ENCODE measurements at regions not wholly inside any gene's neighbourhood (a gene's known extent, or its start where the extent isn't known, plus 50 kb on each side); places are given as distances from the start of the nearest gene placed in this dataset.

DNA sequence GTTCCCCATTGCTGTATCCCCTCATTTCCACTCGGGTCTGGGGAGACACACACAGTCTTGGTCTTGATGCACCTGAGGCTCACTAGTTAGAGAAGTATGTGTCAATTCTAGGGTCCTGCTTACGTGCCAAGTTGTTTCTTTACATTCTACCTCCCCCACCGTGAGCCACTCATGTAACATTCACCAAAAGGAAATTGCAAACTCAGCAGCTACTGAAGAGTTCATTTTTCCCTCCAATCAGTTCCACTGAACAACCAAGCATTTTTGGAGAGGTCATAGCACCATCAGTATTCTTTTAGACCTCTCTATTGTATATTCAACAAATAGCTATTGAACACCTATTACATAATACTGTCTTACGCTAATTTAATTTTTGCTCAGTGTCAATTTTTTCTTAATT lies 281.1 kb downstream of the SH3GL2 start:
- TF ChIP-seq CTCF (IDR thresholded peaks at IDR 0.05 in 4 of 5, conservative IDR thresholded peaks at IDR 0.05 in 1 of 5): no peak
- no peak for TF ChIP-seq POLR2A (IDR thresholded peaks at IDR 0.05)
